ENCODE measurements at regions not wholly inside any gene's neighbourhood (a gene's known extent, or its start where the extent isn't known, plus 50 kb on each side); places are given as distances from the start of the nearest gene placed in this dataset.

GRCh38 chr7:145169908-145170307 is 334.1 kb upstream of the TPK1 start:
- TF ChIP-seq CTCF (IDR thresholded peaks at IDR 0.05), result no peak
- Histone ChIP-seq H3K27ac (no peak overlapping the region), H3K4me1 (ENCODE audit: control insufficient read depth in 1 of 2, low read depth in 2 of 2) (no peaks in the 10 kb centered on the region), H3K36me3 (no peaks in the 10 kb centered on the region), H3K9me3 (no peaks in the 10 kb centered on the region), H3K27me3 (replicated peaks; ENCODE audit: insufficient read depth) (no peaks in the 10 kb centered on the region), H3K4me3 (no peak overlapping the region)
- ATAC-seq (ENCODE audit: insufficient number of reproducible peaks, low FRiP score, low read depth) (no peak), DNase-seq (ENCODE audit: low spot score) (no peak)

GRCh38 chr7:145168879-145169278 is 333.0 kb upstream of the TPK1 start:
- Histone ChIP-seq H3K9me3 (no peaks in the 10 kb centered on the region), H3K36me3 (no peaks in the 10 kb centered on the region), H3K27ac (no peak overlapping the region), H3K4me3 (no peak overlapping the region), H3K4me1 (ENCODE audit: control insufficient read depth in 1 of 2, low read depth in 2 of 2) (no peaks in the 10 kb centered on the region), H3K27me3 (replicated peaks; ENCODE audit: insufficient read depth) (no peaks in the 10 kb centered on the region)
- ATAC-seq (ENCODE audit: insufficient number of reproducible peaks, low FRiP score, low read depth) (no peak), DNase-seq (ENCODE audit: low spot score) (no peak)
- TF ChIP-seq CTCF (IDR thresholded peaks at IDR 0.05), result no peak

GRCh38 chr7:145168427-145168826 is 332.6 kb upstream of the TPK1 start:
- H3K4me3 ChIP-seq, result no peak overlapping the region
- no peak overlapping the region for H3K27ac ChIP-seq
- DNase-seq (ENCODE audit: low spot score) (no peak), ATAC-seq (ENCODE audit: insufficient number of reproducible peaks, low FRiP score, low read depth) (no peak)
- H3K9me3 ChIP-seq, result no peaks in the 10 kb centered on the region
- no peak for TF ChIP-seq CTCF (IDR thresholded peaks at IDR 0.05)
- no peaks in the 10 kb centered on the region for H3K27me3 ChIP-seq (replicated peaks; ENCODE audit: insufficient read depth)
- no peaks in the 10 kb centered on the region for H3K4me1 ChIP-seq (ENCODE audit: control insufficient read depth in 1 of 2, low read depth in 2 of 2)
- no peaks in the 10 kb centered on the region for H3K36me3 ChIP-seq

GRCh38 chr7:145156834-145157233 is 321.0 kb upstream of the TPK1 start:
- no peaks in the 10 kb centered on the region for H3K27me3 ChIP-seq (replicated peaks; ENCODE audit: insufficient read depth)
- no peak for TF ChIP-seq CTCF (IDR thresholded peaks at IDR 0.05)
- H3K36me3 ChIP-seq, result no peaks in the 10 kb centered on the region
- DNase-seq (ENCODE audit: low spot score) (no peak), ATAC-seq (ENCODE audit: insufficient number of reproducible peaks, low FRiP score, low read depth) (no peak)
- no peak overlapping the region for H3K4me3 ChIP-seq
- H3K9me3 ChIP-seq, result no peaks in the 10 kb centered on the region
- H3K27ac ChIP-seq, result no peak overlapping the region
- no peaks in the 10 kb centered on the region for H3K4me1 ChIP-seq (ENCODE audit: control insufficient read depth in 1 of 2, low read depth in 2 of 2)

GRCh38 chr7:145152589-145152988 is 316.7 kb upstream of the TPK1 start:
- Histone ChIP-seq H3K9me3 (no peaks in the 10 kb centered on the region), H3K4me1 (ENCODE audit: control insufficient read depth in 1 of 2, low read depth in 2 of 2) (no peaks in the 10 kb centered on the region), H3K27me3 (replicated peaks; ENCODE audit: insufficient read depth) (no peaks in the 10 kb centered on the region), H3K27ac (no peak overlapping the region), H3K36me3 (no peaks in the 10 kb centered on the region), H3K4me3 (no peak overlapping the region)
- DNase-seq (ENCODE audit: low spot score), result no peak
- ATAC-seq (ENCODE audit: insufficient number of reproducible peaks, low FRiP score, low read depth), result no peak
- no peak for TF ChIP-seq CTCF (IDR thresholded peaks at IDR 0.05)

Data from thoracic aorta (tissue), 2 donors.